ENCODE measurements at regions not wholly inside any gene's neighbourhood (a gene's known extent, or its start where the extent isn't known, plus 50 kb on each side); places are given as distances from the start of the nearest gene placed in this dataset.

DNA sequence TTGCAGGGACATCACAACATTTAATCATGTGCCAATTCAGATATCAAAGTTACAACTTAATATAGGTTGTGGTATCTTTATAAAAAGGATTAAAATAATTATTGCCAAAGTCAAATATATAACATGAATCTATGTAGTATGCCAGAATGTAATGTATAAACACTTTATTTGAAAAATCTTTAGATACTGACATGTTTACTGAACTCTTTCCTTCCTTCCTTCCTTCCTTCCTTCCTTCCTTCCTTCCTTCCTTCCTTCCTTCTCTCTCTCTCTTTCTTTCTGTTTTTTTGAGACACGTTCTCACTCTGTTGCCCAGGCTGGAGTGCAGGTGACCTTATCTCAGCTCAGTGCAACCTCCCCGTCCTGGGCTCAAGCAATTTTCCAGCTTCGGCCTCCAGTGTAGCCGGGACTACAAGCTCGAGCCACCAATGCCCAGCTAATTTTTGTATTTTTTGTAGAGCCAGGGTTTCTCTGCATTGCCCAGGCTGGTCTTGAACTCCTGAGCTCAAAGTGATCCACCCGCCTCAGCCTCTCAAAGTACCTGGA lies 496.8 kb upstream of the CITED2 start:
- TF ChIP-seq EZH2phosphoT487 (IDR thresholded peaks at IDR 0.05; ENCODE audit: insufficient read depth, low read depth) (no peak), EZH2 (IDR thresholded peaks at IDR 0.05; ENCODE audit: insufficient read depth, poor library complexity, severe bottlenecking) (no peak)

Measured in GM23248 (cell line).